GM12891 (cell line): ENCODE measurements at regions not wholly inside any gene's neighbourhood (a gene's known extent, or its start where the extent isn't known, plus 50 kb on each side); places are given as distances from the start of the nearest gene placed in this dataset.

Experiments
- DNase-seq: peaks from one replicate; pipeline ENCODE4 v3.0.0; 2011; ENCODE audit warnings: low spot score; ENCODE audit not compliant: insufficient read length
- FAIRE-seq: peaks from 2 replicates; lab custom pipeline; 2011; peaks lifted over from hg19 to GRCh38; lab: Jason Lieb, UNC
- PAX5 ChIP-seq: IDR thresholded peaks from 2 replicates; pipeline ENCODE4 v1.6.1; 2011; ENCODE audit warnings: low read length, moderate library complexity, mild to moderate bottlenecking; ENCODE audit not compliant: insufficient read depth, severe bottlenecking
- POLR2A ChIP-seq: IDR thresholded peaks from 2 replicates; pipeline ENCODE4 v1.6.1; 2011; ENCODE audit warnings: low read depth, low read length, control low read depth
- POLR2AphosphoS5 ChIP-seq: IDR thresholded peaks from 2 replicates; pipeline ENCODE4 v1.6.1; 2011; ENCODE audit warnings: low read depth, low read length, control low read depth
- POU2F2 ChIP-seq: IDR thresholded peaks from 2 replicates; pipeline ENCODE4 v1.6.1; 2011; ENCODE audit warnings: low read depth, mild to moderate bottlenecking, control low read depth, low read length, moderate library complexity
- SPI1 ChIP-seq: IDR thresholded peaks from 2 replicates; pipeline ENCODE4 v1.6.1; 2011; ENCODE audit warnings: low read depth, low read length, control low read depth
- TAF1 ChIP-seq: IDR thresholded peaks from 2 replicates; pipeline ENCODE4 v1.6.1; 2011; ENCODE audit warnings: low read depth, low read length, control low read depth

DNA sequence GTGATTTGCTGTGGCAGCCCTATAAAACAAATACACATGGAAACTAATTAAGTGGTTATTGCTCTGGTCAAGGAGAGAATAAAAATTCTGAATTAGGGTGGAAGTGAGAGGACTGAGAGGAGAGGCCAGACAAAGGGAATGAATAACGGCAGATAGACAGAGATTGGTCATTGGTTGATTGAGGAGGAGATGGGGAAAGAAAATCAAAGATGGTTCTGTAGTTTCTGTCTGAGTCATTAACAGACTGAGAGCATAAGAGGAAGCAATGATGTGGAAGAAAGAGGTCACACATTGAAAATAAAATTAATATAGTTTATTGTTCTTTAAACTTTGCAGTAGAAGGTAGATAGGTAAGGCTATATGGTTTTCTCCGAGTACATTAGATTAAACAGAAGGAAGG is 469.8 kb downstream of the ACTL7B start:
- no peak for DNase-seq
- TF ChIP-seq POLR2A (no peak), POLR2AphosphoS5 (no peak), PAX5 (no peak), TAF1 (no peak), SPI1 (no peak), POU2F2 (no peak)
- no peak for FAIRE-seq

DNA sequence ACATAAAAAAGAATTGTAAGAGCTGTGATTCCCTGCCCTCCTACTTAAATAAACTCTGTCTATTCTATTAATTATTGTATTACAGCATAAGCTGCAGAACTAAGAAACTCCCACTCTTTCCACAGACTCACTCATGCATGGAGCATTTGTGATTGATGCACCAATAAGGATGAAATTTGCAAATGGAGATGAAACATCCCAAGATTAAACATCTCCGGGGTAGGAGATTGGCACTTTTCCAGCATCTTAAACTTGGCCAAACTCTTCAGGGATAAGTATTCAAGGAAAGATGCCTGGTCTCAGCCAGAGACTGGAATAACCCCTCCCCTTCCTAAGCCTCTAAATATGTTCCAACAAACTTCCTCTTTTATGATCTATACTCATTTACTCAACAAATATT is 472.0 kb downstream of the ACTL7B start:
- FAIRE-seq (no peak), DNase-seq (no peak)
- no peak for TF ChIP-seq POLR2A
- TF ChIP-seq TAF1, result no peak
- no peak for TF ChIP-seq POLR2AphosphoS5
- no peak for TF ChIP-seq SPI1
- TF ChIP-seq PAX5, result no peak
- TF ChIP-seq POU2F2, result no peak

DNA sequence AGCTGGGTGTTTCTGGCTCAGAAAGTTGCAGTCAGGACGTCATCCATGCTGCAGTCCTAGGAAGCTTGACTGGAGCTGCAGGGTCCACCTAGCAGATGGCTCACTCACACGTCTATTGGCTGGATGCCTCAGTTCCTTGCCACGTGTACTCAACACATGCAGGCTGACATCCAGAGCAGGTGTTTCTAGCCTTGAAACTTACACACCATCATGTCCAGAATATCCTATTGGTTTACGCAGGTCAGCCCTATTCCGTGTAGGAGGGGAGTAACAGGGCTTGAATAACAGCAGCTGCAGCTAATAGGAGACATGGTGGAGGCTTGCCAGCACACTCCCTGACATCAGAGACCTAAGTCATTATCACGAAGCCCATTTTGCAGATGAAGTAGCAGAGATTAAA is 473.5 kb downstream of the ACTL7B start:
- FAIRE-seq, result no peak
- TF ChIP-seq SPI1 (no peak), TAF1 (no peak), POLR2A (no peak), POLR2AphosphoS5 (no peak), POU2F2 (no peak), PAX5 (no peak)

DNA sequence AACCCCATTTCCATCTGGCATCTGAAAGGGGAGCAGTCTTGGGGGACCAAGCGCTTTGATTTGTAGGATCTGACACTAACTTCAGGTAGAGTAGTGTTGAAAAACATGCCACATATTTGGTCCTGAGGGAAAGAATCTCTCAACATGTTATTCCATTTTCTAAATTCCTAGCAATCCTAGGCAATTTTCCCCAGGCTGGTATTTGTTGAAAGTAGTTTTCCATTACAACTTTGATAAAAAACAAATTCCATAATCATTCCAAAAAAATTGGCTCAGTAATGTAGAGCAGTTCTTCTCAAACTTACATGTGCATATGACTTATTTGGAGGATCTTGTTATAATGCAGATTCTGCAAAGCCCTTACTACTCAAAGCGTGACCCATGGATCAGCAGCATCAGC is 477.9 kb downstream of the ACTL7B start:
- no peak for DNase-seq
- TF ChIP-seq TAF1 (no peak), PAX5 (no peak), SPI1 (no peak), POLR2AphosphoS5 (no peak), POLR2A (no peak), POU2F2 (no peak)

More for the DNA sequence above, 473.5 kb downstream of the ACTL7B start:
- DNase-seq, result no peak

DNA sequence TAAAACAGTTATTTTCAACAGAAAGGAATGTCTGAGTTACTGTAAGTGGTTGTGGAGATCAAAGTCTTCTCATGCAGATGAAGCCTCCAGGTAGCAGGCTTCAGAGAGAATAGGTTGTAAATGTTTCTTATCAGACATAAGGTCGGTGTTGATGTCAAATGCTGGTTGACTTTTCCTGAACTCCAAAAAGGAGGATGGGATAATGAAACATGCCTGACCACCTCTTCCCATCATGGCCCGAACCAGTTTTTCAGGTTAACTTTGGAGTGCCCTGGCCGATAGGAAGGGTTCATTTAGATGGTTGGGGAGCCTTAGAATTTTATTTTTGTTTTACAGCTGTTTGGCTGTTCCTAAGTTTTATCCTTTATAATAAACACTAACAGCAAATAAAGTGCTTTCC is 478.4 kb downstream of the ACTL7B start:
- TF ChIP-seq PAX5 (no peak), TAF1 (no peak), POLR2AphosphoS5 (no peak), POLR2A (no peak), SPI1 (no peak), POU2F2 (no peak)
- DNase-seq (no peak), FAIRE-seq (no peak)

More for the DNA sequence above, 477.9 kb downstream of the ACTL7B start:
- no peak for FAIRE-seq

GRCh38 chr9:108376140-108376539 is 479.6 kb downstream of the ACTL7B start:
- FAIRE-seq (no peak), DNase-seq (no peak)
- TF ChIP-seq TAF1 (no peak), POU2F2 (no peak), POLR2A (no peak), SPI1 (no peak), POLR2AphosphoS5 (no peak), PAX5 (no peak)

GRCh38 chr9:108374626-108375025 is 481.2 kb downstream of the ACTL7B start:
- TF ChIP-seq POU2F2 (no peak), PAX5 (no peak), TAF1 (no peak), POLR2A (no peak), SPI1 (no peak), POLR2AphosphoS5 (no peak)
- DNase-seq (no peak), FAIRE-seq (no peak)

DNA sequence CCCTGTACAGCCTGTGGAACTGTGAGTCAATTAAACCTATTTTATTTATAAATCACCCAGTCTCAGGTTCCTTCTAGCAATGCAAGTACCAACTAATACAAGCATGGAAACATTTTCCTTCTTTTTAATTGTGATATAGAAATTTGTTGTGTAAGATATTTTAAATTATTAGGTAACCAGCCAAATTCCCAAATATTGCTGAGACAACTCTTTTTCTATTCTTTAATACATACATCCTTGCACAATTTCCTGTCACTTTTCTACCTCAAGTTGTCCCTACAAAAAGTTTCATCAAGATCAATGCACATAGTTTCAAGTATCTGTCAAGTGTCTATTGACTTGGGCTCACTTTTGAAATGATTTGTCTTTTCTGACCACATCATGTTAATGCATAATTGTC is 488.6 kb downstream of the ACTL7B start:
- DNase-seq, result no peak
- TF ChIP-seq POLR2A, result no peak
- TF ChIP-seq SPI1, result no peak
- TF ChIP-seq TAF1, result no peak
- no peak for TF ChIP-seq POLR2AphosphoS5
- no peak for TF ChIP-seq POU2F2
- no peak for TF ChIP-seq PAX5
- no peak for FAIRE-seq

DNA sequence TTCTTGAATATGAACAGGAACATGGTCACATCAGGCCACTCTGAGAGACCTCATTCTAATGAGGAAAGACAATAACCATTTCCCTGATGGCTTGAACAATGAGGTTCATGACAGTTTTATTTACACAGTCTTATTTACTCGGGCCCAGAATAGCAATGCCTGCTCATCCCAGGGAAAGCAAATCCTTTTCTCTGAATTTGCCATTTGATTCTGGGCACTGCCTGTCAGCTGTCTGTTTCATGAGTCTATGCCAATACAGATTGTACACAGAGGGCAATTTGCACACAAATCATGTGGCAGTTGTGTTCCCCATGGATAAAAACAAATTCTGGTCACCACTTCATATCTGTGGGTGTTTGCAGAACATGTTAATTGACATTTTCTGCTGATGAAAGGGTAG is 492.5 kb downstream of the ACTL7B start:
- no peak for TF ChIP-seq POLR2A
- TF ChIP-seq TAF1, result no peak
- TF ChIP-seq POU2F2, result no peak
- no peak for TF ChIP-seq POLR2AphosphoS5
- DNase-seq (no peak), FAIRE-seq (no peak)

GRCh38 chr9:108360304-108360703 is 495.5 kb downstream of the ACTL7B start:
- FAIRE-seq (no peak), DNase-seq (no peak)
- TF ChIP-seq POLR2A, result no peak
- TF ChIP-seq POU2F2, result no peak
- TF ChIP-seq POLR2AphosphoS5, result no peak
- TF ChIP-seq TAF1, result no peak
- no peak for TF ChIP-seq PAX5
- no peak for TF ChIP-seq SPI1

- FAIRE-seq (no peak), DNase-seq (no peak)
- TF ChIP-seq POU2F2 (no peak), TAF1 (no peak), POLR2A (no peak), POLR2AphosphoS5 (no peak), SPI1 (no peak), PAX5 (no peak)
Observed at GRCh38 chr9:108356806-108357205, 499.0 kb downstream of the ACTL7B start.
